Smooth muscle cell (in vitro differentiated cells): ENCODE measurements at regions not wholly inside any gene's neighbourhood (a gene's known extent, or its start where the extent isn't known, plus 50 kb on each side); places are given as distances from the start of the nearest gene placed in this dataset.

Source experiments
- DNase-seq: peaks from one replicate; lab custom pipeline; 2025; ENCODE audit not compliant: unreplicated experiment; lab: John Stamatoyannopoulos, UW
- H2AFZ ChIP-seq: fragments of 200-600 bp; sonication (generic); 2 replicates; pipeline ENCODE4 v1.6.0; 2016; ENCODE audit warnings: antibody characterized with exemption, low read depth, mild to moderate bottlenecking
- H3F3A ChIP-seq: fragments of 200-600 bp; sonication (generic); 2 replicates; pipeline ENCODE4 v1.6.0; 2017; ENCODE audit warnings: antibody characterized with exemption, low read depth
- H3K27ac ChIP-seq: fragments of 200-600 bp; sonication (generic); 2 replicates; pipeline ENCODE4 v1.5.1; 2016; ENCODE audit warnings: low read depth, mild to moderate bottlenecking
- H3K27me3 ChIP-seq: fragments of 200-600 bp; sonication (generic); 2 replicates; pipeline ENCODE4 v1.6.1; 2016; ENCODE audit warnings: low read depth, mild to moderate bottlenecking
- H3K36me3 ChIP-seq: fragments of 200-600 bp; sonication (generic); 2 replicates; pipeline ENCODE4 v1.5.1; 2016; ENCODE audit warnings: low read depth
- H3K4me1 ChIP-seq: fragments of 200-600 bp; sonication (generic); 2 replicates; pipeline ENCODE4 v1.5.1; 2016; ENCODE audit warnings: low read depth
- H3K4me2 ChIP-seq: fragments of 200-600 bp; sonication (generic); 2 replicates; pipeline ENCODE4 v1.6.0; 2016; ENCODE audit warnings: mild to moderate bottlenecking
- H3K4me3 ChIP-seq: fragments of 200-600 bp; sonication (generic); 2 replicates; pipeline ENCODE4 v1.5.1; 2016; ENCODE audit warnings: mild to moderate bottlenecking
- H3K79me2 ChIP-seq: fragments of 200-600 bp; sonication (generic); 2 replicates; pipeline ENCODE4 v1.6.0; 2016; ENCODE audit warnings: low read depth, mild to moderate bottlenecking
- H3K9ac ChIP-seq: fragments of 200-600 bp; sonication (generic); 2 replicates; pipeline ENCODE4 v1.6.0; 2016; ENCODE audit warnings: low read depth
- H3K9me3 ChIP-seq: fragments of 200-600 bp; sonication (generic); replicated peaks from 2 replicates; pipeline ENCODE4 v1.5.1; 2016; ENCODE audit warnings: low read depth
- H4K20me1 ChIP-seq: fragments of 200-600 bp; sonication (generic); 2 replicates; pipeline ENCODE4 v1.6.0; 2016; ENCODE audit warnings: low read depth
- WGBS: methylation state at CpG from one replicate; pipeline ENCODE4 v1.1.7; 2016; ENCODE audit warnings: low lambda C conversion rate; 5-methylcytosine and 5-hydroxymethylcytosine counted together
- TF ChIP-seq, protein P1 (sequence below): fragments of 200-600 bp; sonication (generic); IDR thresholded peaks from 2 replicates; pipeline ENCODE4 v1.5.1; 2017; ENCODE audit warnings: borderline replicate concordance, mild to moderate bottlenecking, antibody characterized with exemption; ENCODE audit not compliant: insufficient read depth, poor library complexity, severe bottlenecking

DNA sequence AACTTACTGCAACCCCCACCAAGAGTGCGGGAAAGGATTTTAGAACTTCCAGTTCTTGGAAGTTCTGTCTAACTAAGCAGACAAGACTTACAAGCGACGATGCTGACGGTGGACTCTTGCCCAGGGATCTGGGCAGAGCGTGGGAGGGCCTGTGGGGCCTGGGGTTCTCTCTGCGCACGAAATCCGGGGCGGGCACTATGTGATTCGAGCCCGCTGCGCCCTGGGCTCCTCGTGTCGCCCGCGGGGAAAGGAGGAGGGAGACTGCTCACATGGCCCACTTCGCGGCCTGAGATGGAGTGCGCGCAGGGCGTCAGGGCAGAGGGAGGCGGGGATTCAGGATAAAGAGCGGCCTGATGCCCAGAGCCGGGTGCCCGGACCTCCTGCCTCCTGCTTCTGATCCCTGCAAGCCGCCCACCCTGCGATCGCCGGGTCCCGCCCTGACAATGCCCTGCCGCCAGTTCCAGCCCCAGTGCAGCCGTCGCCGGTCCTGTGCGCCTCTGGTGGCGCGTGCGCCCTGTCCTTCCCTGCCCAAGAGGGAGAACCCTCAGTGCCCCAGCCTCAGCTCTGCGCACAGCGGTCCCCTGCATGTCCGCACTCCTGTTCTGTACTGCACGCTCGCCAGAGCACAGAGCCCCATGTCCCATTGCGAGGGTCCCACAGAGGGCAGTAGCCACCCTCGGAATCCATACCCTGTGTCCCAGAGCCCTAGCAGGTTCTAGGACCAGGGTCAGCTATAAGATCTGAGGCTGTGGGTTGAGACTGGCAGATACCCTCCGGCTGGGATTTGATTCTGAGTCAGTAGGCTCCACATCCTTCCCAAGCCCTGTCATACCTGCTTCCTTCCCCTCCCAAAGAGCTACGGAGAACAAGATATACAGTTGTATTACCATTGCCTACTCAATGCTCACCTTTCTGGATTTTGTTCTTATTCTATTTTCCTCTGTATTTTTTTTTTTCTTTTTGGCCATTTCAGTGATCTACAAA, 99.4 kb upstream of the TMEM106B start:
- H4K20me1 ChIP-seq: no peaks in the 10 kb centered on the region
- no peaks in the 10 kb centered on the region for H3K79me2 ChIP-seq
- H3K4me1 ChIP-seq: no peaks in the 10 kb centered on the region
- no peaks in the 10 kb centered on the region for H3F3A ChIP-seq
- H3K27me3 ChIP-seq: no peaks in the 10 kb centered on the region
- H3K4me3 ChIP-seq: no peak overlapping the region
- H3K9me3 ChIP-seq: no peaks in the 10 kb centered on the region
- no peak overlapping the region for H2AFZ ChIP-seq
- H3K36me3 ChIP-seq: no peaks in the 10 kb centered on the region
- no peak overlapping the region for H3K9ac ChIP-seq
- H3K4me2 ChIP-seq: no peak overlapping the region
- no peak overlapping the region for H3K27ac ChIP-seq
- TF ChIP-seq, protein P1, sequence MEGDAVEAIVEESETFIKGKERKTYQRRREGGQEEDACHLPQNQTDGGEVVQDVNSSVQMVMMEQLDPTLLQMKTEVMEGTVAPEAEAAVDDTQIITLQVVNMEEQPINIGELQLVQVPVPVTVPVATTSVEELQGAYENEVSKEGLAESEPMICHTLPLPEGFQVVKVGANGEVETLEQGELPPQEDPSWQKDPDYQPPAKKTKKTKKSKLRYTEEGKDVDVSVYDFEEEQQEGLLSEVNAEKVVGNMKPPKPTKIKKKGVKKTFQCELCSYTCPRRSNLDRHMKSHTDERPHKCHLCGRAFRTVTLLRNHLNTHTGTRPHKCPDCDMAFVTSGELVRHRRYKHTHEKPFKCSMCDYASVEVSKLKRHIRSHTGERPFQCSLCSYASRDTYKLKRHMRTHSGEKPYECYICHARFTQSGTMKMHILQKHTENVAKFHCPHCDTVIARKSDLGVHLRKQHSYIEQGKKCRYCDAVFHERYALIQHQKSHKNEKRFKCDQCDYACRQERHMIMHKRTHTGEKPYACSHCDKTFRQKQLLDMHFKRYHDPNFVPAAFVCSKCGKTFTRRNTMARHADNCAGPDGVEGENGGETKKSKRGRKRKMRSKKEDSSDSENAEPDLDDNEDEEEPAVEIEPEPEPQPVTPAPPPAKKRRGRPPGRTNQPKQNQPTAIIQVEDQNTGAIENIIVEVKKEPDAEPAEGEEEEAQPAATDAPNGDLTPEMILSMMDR: no peak
- no peak for DNase-seq
- WGBS: 89% methylated on average over 43 of the region's 47 CpGs

DNA sequence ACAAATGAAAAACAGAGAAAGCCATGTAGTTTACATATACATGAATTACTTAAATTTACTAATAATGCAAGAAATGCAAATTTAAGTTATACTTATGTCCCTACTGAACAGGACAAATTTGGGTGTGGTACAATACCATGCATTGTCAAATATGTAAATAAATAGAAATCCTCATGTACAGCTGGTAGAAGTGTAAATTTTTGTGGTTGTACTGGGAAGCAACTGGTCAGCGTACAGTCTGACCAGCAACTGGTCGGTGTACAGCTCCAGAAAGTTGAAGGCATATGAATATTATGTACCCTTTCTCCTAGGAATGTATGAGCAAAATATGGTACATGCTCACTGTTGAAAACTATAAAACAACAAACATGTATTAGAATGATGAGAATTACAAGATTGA, 93.9 kb upstream of the TMEM106B start:
- no peaks in the 10 kb centered on the region for H3K79me2 ChIP-seq
- no peak for DNase-seq
- H3K4me1 ChIP-seq: peaks cover 14% of the 10 kb centered on the region
- WGBS: 65% methylated on average over 2 of the region's 2 CpGs
- H3F3A ChIP-seq: no peaks in the 10 kb centered on the region
- H3K9ac ChIP-seq: no peak overlapping the region
- no peak overlapping the region for H3K4me3 ChIP-seq
- H4K20me1 ChIP-seq: no peaks in the 10 kb centered on the region
- no peak overlapping the region for H3K27ac ChIP-seq
- no peaks in the 10 kb centered on the region for H3K9me3 ChIP-seq
- H3K27me3 ChIP-seq: no peaks in the 10 kb centered on the region
- no peak overlapping the region for H2AFZ ChIP-seq
- TF ChIP-seq, protein P1: no peak
- no peaks in the 10 kb centered on the region for H3K36me3 ChIP-seq
- no peak overlapping the region for H3K4me2 ChIP-seq

DNA sequence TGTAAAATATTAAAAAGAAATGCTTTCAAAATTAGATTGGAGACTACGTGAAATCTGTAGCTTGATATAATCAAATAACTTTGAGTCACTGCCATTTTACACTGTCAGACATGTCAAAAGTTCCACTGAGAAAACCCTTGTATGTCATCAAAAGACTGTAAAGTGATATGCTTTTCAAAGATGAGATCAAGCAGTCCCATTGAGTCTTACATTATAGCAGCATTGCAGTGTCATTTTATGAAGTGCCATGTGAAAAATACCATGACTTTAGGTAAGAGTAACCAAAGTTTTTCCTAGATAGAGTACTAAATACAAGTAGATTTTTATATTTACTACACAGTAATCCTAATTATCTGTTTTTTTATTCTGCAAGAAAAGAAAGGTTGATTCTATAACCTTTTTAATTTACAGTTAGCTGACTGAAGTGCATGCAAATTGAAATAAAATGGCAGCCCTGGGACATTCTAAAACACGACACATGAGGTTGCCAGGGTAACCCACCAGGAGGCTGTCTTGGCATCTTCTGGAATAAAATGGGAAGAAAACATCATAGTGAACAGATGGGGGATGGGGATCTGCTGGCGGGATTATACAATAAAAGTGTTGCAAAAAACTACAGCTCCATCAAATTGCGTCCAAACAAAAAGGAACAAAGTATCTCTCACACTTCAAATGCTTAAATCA, 91.3 kb upstream of the TMEM106B start:
- Histone ChIP-seq H3K36me3 (no peaks in the 10 kb centered on the region), H3K27me3 (no peaks in the 10 kb centered on the region), H3K9me3 (no peaks in the 10 kb centered on the region), H3K9ac (no peak overlapping the region), H2AFZ (peak overlapping the region; percentile 24), H3K4me2 (no peak overlapping the region), H3K79me2 (no peaks in the 10 kb centered on the region), H4K20me1 (no peaks in the 10 kb centered on the region), H3K27ac (no peak overlapping the region), H3F3A (no peaks in the 10 kb centered on the region), H3K4me1 (peaks cover 14% of the 10 kb centered on the region), H3K4me3 (no peak overlapping the region)
- 72% methylated on average over 4 of the region's 4 CpGs for WGBS
- no peak for DNase-seq
- TF ChIP-seq, protein P1: no peak
